ENCODE measurements at regions not wholly inside any gene's neighbourhood (a gene's known extent, or its start where the extent isn't known, plus 50 kb on each side); places are given as distances from the start of the nearest gene placed in this dataset.

DNA sequence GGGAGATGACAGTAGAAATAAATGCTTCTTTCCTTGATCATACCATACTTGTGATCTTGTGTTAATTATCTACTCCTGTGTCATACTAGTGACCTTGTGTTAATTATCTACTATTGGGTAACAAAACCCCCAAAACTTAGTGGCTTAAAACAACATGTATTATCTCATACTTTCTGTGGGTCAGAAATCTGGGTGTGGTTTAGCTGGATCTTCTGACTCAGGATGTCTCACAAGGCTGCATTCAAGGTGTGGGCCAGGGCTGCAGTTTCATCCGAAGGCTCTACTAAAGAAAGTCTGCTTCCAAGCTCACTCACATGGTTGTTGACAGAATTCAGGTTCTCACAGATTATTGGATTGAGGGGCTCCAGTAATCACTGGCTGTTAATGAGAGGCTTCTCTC, 70.3 kb upstream of the NDP start:
- H3K4me1 ChIP-seq (ENCODE audit: control insufficient read depth, insufficient read depth, low read length), result peaks cover 2% of the 10 kb centered on the region
- H3K4me3 Mint-ChIP-seq, result no peak overlapping the region
- intact Hi-C loops (cut with micrococcal nuclease), result no loop called here
- DNase-seq, result no peak
- no peaks in the 10 kb centered on the region for H3K9me3 ChIP-seq (ENCODE audit: control insufficient read depth, insufficient read depth, low read length)
- peaks cover 8% of the 10 kb centered on the region in 2 donors for H3K4me1 Mint-ChIP-seq
- no peak for ATAC-seq
- WGBS (ENCODE audit: insufficient coverage), result 100% methylated on average over 1 of the region's 1 CpG
- TF ChIP-seq, protein P1, sequence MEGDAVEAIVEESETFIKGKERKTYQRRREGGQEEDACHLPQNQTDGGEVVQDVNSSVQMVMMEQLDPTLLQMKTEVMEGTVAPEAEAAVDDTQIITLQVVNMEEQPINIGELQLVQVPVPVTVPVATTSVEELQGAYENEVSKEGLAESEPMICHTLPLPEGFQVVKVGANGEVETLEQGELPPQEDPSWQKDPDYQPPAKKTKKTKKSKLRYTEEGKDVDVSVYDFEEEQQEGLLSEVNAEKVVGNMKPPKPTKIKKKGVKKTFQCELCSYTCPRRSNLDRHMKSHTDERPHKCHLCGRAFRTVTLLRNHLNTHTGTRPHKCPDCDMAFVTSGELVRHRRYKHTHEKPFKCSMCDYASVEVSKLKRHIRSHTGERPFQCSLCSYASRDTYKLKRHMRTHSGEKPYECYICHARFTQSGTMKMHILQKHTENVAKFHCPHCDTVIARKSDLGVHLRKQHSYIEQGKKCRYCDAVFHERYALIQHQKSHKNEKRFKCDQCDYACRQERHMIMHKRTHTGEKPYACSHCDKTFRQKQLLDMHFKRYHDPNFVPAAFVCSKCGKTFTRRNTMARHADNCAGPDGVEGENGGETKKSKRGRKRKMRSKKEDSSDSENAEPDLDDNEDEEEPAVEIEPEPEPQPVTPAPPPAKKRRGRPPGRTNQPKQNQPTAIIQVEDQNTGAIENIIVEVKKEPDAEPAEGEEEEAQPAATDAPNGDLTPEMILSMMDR (IDR thresholded peaks at IDR 0.05), result no peak
- peaks cover 0 to 37% of the 10 kb centered on the region in 2 donors for H3K27me3 Mint-ChIP-seq (ENCODE audit: low read depth in 2 of 2)
- no peak overlapping the region for H3K27ac Mint-ChIP-seq
- H3K36me3 ChIP-seq (ENCODE audit: control insufficient read depth, insufficient read depth, low read length), result no peaks in the 10 kb centered on the region
- H3K9me3 Mint-ChIP-seq, result no peaks in the 10 kb centered on the region
- H3K36me3 Mint-ChIP-seq, result no peaks in the 10 kb centered on the region
- H3K4me3 ChIP-seq (ENCODE audit: low read length), result no peak overlapping the region
- H3K27me3 ChIP-seq (ENCODE audit: control insufficient read depth, insufficient read depth, low read length), result no peaks in the 10 kb centered on the region
- H3K27ac ChIP-seq (ENCODE audit: low read length), result no peak overlapping the region

DNA sequence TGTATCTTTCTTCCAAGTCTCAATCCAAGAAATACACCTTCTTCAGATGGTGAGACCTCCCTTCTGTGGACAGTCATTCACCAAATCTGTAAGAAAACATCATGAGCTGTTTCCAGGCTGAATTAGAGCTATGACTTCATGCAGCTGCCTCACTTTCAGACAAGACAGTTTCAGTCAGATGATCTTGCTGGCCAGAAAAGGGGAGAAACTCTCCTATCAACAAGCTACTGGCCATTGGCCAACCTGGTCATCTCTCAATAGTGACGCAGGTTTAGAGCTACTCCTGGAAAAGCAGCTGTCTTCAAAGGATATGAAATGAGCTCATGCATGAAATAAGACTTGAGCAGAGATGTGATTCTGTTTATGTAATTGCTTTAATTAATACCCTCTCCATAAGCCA, 69.6 kb upstream of the NDP start:
- H3K27me3 Mint-ChIP-seq (ENCODE audit: low read depth in 2 of 2), result peaks cover 0 to 41% of the 10 kb centered on the region in 2 donors
- no CpG with 5 or more reads among the region's 1 CpG for WGBS (ENCODE audit: insufficient coverage)
- intact Hi-C loops (cut with micrococcal nuclease), result no loop called here
- H3K36me3 Mint-ChIP-seq, result no peaks in the 10 kb centered on the region
- H3K4me1 ChIP-seq (ENCODE audit: control insufficient read depth, insufficient read depth, low read length), result peaks cover 2% of the 10 kb centered on the region
- TF ChIP-seq, protein P1 (IDR thresholded peaks at IDR 0.05), result no peak
- no peaks in the 10 kb centered on the region for H3K9me3 ChIP-seq (ENCODE audit: control insufficient read depth, insufficient read depth, low read length)
- H3K4me1 Mint-ChIP-seq, result peaks cover 8% of the 10 kb centered on the region in 2 donors
- no peak overlapping the region for H3K4me3 Mint-ChIP-seq
- no peaks in the 10 kb centered on the region for H3K9me3 Mint-ChIP-seq
- no peak overlapping the region for H3K4me3 ChIP-seq (ENCODE audit: low read length)
- H3K36me3 ChIP-seq (ENCODE audit: control insufficient read depth, insufficient read depth, low read length), result no peaks in the 10 kb centered on the region
- ATAC-seq (no peak), DNase-seq (no peak)
- H3K27me3 ChIP-seq (ENCODE audit: control insufficient read depth, insufficient read depth, low read length), result no peaks in the 10 kb centered on the region
- no peak overlapping the region for H3K27ac ChIP-seq (ENCODE audit: low read length)
- H3K27ac Mint-ChIP-seq, result no peak overlapping the region

DNA sequence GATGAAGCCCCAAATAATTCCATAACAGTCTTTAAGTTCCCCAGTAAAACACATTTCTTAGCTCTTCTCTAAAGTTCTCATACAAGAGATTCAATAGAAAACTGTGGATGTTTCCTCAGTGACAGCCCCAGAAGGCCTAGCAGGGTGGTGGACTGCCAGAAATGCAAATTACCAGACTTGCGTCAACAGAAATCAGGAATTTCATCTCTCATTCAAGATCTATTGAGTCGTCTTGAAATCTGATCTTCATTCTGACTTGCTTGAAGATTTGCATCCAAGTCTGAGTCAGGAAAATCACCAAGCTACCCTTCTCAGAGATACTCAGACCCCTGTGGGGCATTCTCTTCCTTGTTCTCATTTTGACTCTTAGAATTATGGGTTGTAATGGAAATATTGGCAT, 68.9 kb upstream of the NDP start:
- peaks cover 8% of the 10 kb centered on the region in 2 donors for H3K4me1 Mint-ChIP-seq
- H3K9me3 Mint-ChIP-seq, result no peaks in the 10 kb centered on the region
- no peaks in the 10 kb centered on the region for H3K9me3 ChIP-seq (ENCODE audit: control insufficient read depth, insufficient read depth, low read length)
- WGBS (ENCODE audit: insufficient coverage), result 100% methylated on average over 2 of the region's 2 CpGs
- intact Hi-C loops (cut with micrococcal nuclease), result no loop called here
- H3K27ac Mint-ChIP-seq, result no peak overlapping the region
- no peak for DNase-seq
- no peak overlapping the region for H3K4me3 ChIP-seq (ENCODE audit: low read length)
- no peaks in the 10 kb centered on the region for H3K36me3 Mint-ChIP-seq
- TF ChIP-seq, protein P1 (IDR thresholded peaks at IDR 0.05), result no peak
- H3K27me3 Mint-ChIP-seq (ENCODE audit: low read depth in 2 of 2), result peaks cover 0 to 41% of the 10 kb centered on the region in 2 donors
- H3K27ac ChIP-seq (ENCODE audit: low read length), result no peak overlapping the region
- ATAC-seq, result no peak
- H3K36me3 ChIP-seq (ENCODE audit: control insufficient read depth, insufficient read depth, low read length), result no peaks in the 10 kb centered on the region
- H3K27me3 ChIP-seq (ENCODE audit: control insufficient read depth, insufficient read depth, low read length), result no peaks in the 10 kb centered on the region
- peaks cover 2% of the 10 kb centered on the region for H3K4me1 ChIP-seq (ENCODE audit: control insufficient read depth, insufficient read depth, low read length)
- no peak overlapping the region for H3K4me3 Mint-ChIP-seq

DNA sequence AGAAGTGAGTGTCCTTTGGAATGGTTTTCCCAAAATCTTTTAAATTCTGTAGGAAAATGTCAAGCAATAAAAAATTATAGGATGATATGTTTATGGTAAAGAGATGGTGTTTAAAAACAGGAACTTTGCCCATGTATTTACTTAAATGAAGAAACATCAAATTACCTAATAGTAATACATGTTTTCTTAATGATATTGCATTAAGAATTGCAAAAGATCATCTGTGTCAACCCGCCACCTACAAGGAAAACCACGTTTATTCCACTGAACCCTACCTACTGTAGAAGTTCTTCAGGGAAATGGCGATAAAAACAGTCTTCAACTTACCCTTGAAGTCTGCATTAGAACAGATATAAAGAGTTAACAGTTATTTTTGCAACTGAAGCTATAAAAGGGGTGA, 67.2 kb upstream of the NDP start:
- no CpG with 5 or more reads among the region's 3 CpGs for WGBS (ENCODE audit: insufficient coverage)
- Histone ChIP-seq H3K4me3 (ENCODE audit: low read length) (no peak overlapping the region), H3K9me3 (ENCODE audit: control insufficient read depth, insufficient read depth, low read length) (no peaks in the 10 kb centered on the region), H3K4me1 (ENCODE audit: control insufficient read depth, insufficient read depth, low read length) (peaks cover 2% of the 10 kb centered on the region), H3K36me3 (ENCODE audit: control insufficient read depth, insufficient read depth, low read length) (no peaks in the 10 kb centered on the region), H3K27me3 (ENCODE audit: control insufficient read depth, insufficient read depth, low read length) (no peaks in the 10 kb centered on the region), H3K27ac (ENCODE audit: low read length) (no peak overlapping the region)
- no peak overlapping the region for H3K27ac Mint-ChIP-seq
- TF ChIP-seq, protein P1 (IDR thresholded peaks at IDR 0.05), result no peak
- H3K9me3 Mint-ChIP-seq, result no peaks in the 10 kb centered on the region
- H3K4me3 Mint-ChIP-seq, result no peak overlapping the region
- no peaks in the 10 kb centered on the region for H3K36me3 Mint-ChIP-seq
- intact Hi-C loops (cut with micrococcal nuclease), result no loop called here
- ATAC-seq (no peak), DNase-seq (no peak)
- peaks cover 0 to 28% of the 10 kb centered on the region in 2 donors for H3K27me3 Mint-ChIP-seq (ENCODE audit: low read depth in 2 of 2)
- peaks cover 8% of the 10 kb centered on the region in 2 donors for H3K4me1 Mint-ChIP-seq

Measured in natural killer cell (primary cell).